Putamen (tissue), 1 donor: ENCODE measurements at regions not wholly inside any gene's neighbourhood (a gene's known extent, or its start where the extent isn't known, plus 50 kb on each side); places are given as distances from the start of the nearest gene placed in this dataset.

Source experiments
- DNase-seq: peaks from one replicate; pipeline ENCODE4 v3.0.0-alpha.2; 2016; ENCODE audit warnings: low spot score

DNA sequence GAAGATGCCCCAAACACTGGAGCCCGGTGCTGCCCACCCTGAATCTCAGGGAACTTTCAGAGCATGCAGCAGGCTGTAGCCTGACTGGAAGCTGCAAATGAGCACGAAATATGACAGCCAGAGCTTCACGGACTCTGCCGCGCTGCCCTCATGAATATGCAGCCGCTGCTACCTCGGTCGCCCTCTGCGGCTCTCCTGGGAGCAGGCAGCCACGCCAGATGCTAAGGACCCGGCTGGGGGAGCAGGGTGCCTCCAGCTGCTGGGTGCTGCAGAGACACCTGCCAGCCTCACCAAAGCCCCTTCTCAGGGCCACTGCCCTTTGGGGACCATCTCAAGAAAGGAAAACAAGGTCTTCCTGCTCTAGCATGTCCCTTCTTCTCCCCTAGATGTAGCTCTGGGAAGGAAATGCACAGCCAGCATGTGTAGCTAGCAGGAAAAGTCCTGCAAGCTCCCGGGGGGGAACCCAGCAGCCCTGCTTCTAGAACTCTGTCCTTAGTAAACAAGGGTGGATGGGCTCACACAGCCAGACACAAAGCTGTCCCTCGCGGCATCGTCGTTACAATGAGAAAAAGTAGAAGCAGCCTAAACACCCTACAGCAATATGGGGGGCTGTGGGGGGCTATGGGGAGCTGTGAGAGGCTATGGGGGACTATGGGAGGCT lies 56.8 kb upstream of the OLFM1 start:
- DNase-seq: no peak

DNA sequence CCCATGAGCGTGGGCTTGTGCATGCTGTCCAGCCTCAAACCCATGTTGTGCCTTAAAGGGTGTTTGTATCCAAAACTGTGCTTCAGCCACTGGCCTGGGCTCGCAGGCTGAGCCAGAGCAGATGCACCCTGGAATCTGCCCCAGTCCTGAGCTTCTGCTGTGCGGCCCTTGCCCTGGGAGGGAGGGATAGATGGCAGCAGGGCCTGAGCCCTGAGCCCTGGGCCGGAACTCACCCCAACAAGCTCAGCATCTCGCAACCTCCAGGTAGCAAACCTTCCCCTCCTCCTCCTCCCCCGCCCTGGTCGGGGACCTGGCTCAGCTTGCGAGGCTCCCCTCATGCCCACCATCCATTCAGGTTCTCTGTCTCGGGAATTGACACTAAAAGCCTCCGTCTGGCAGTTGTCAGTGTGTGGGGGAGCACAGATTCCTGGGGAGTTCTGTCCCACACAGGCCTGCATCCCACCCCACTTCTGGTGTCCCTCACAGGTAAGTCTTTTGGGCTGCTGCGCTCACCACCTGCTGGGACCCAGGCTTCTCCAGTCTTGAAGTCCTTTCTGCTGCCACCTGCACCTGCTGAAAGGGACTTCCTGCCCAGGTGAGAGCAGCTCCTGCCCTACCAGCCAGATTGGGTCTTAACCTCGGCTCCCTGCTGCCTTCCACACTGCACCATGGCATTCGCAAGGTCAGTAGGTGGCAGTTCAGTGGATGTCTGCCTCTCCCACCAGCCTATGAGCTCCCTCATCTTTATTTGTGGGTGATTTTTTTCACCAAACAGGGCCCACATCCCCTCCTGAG lies 55.2 kb upstream of the OLFM1 start:
- DNase-seq: no peak

DNA sequence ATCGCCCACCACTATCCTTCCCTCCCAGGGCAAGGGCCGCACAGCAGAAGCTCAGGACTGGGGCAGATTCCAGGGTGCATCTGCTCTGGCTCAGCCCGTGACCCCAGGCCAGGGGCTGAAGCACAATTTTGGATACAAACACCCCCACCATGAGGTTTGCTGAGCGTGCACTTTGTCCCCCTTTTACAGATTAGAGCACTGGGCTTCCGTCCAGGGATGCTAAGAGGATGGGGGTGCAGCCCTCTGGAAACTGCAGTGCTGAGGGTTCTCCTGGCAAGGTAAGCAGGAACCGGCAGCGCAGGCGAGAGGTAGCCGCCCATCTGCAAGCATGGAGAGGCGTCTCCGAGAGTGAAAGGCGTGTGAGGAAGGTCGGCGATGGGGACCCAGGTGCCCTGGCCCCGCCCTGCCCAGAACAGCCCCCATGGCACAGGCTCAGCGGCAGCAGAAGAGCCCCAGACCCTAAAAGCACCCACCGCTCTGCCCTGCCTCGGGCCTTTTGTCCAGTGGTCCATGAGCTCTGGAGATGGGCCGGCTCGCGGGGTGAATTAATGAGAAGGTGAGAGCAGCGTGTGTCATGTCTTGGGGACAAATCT lies 54.5 kb upstream of the OLFM1 start:
- DNase-seq: no peak

DNA sequence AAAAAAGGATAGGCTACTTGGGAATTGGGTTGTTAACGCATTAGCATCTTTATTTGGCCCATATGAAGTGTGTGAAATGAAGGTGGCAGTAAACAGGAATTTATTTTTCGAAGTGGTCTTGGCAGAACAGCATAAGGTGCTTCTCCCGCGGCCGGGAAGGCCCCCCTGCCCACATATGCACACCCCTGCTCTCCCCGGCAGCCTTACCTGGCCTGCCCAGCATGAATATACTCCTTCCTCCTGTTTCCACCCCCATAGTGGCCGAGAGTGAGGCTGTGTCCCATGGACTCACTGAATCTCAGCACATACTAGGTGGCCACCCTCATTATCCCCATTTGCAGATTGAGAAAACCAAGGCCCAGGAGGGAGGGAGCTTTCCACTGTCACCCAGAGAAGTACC lies 54.0 kb upstream of the OLFM1 start:
- no peak for DNase-seq

DNA sequence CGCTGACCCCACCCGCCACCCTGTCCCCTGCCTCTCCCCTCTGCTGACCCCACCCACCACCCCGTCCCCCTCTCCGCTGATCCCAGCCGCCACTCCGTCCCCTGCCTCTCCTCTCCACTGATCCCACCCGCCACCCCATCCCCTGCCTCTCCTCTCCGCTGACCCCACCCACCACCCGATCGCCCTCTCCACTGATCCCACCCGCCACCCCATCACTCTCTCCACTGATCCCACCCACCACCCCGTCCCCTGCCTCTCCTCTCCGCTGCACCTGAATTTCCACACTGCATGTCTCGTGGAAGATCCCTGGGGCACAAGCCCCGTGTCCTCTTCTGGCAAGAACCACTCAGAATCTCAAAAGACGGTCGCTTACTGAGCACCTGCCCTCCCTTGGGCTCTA lies 53.4 kb upstream of the OLFM1 start:
- DNase-seq: no peak

DNA sequence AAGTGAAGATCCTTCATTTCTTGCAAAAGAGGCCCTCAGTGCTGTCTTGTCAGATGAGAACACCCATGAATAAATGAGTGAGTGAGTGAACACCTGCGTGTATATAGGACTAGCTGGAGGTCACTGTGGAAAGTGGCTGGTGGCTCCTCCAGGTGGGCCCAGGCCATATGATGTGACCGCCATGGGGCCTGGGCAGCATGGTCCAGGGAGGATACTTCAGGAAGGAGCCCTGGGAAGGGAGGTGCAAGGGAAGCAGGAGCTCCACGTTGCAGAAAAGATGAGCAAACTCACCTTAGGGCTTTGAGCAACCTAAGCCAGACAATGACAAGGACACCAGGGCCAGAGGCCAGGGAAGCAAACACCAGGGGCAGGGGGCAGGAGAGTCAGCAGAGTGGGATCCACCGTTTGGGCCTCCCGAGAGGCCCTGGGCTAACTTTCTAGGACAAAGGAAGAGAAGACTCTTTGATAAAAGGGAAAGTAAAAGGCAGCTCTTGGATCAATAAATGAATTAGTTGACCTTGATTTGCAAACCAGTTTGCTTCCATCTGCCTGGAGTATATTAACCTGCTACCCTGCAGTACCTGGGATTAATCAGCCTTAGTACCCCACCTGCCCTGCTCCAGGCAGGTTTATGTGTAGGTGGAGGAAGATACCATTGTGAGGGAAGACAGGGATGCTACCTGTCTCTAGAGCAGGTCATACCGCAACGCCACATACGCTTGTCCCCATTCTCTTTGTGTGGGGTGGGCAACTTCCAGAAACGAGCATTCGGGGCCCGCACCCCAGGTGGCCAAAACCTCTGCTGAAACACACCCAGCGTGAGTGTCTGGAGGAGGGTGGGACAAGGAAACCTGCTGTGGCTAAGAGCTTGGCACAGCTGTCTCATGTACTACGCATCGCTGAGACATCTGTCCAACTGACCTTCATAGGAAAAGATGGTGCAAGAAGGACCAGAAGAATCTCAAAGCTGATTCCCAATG lies 51.4 kb upstream of the OLFM1 start:
- DNase-seq: no peak

DNA sequence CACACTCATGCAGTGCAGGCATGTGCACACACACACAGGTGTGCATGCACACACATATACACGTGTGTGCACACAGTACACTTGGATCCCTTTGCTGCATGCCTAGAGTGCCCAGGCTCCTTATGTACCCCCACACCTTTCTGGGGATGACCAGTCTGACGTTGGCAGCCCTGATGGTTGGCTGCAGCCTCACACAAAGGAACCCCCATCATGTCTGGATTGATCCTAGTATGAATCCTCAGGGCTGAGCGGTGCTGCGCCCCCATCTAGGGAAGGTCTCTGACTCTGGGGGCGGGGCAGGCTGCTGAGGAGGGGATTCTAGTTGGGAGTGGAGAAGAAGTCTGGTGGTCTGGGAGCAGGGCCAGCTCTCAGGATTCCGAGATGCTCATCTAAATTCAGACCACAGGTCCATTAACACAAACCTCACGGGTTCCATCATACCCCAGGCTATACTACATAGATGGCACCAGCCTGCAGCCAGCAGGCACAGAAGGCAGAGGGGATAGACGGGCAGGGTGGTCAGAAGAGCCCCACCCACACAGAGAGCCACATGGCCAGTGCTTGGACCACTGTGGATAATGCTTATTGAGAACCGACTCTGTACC lies 50.5 kb upstream of the OLFM1 start:
- DNase-seq: no peak

DNA sequence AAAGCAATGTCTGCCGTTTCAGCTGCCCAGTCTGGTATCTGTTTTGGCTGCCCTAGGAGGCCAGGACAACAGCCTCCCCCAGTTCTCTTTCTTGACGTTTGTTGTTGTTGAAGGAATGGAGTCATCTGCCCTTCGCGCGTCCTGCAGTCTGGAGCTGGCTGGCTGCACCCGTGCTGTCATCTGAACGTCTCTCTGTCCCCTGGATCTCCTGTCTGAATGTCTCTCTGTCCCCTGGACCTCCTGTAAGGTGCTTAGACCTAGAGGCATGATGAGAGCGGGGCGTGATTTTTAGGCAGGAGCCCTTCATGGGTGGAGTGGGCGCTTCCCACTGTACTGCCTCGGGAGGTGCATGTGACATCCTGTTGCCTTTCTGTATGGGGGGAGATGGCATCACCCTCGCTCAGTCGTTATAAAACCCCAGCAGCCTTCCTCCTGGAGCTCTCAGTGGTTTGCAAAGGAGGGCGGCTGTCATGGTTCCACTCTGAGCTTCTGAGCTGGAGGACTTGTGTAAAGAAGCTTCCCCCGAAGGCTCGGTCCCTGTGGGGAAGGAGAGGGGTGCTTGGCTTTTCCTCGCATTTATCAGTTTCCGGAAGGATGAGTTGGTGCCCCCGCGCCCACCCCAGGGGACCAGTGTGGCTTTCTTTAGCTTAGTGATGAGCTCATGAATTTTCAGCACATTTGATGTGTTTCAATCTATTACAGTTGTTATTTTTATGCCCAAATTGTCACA lies 49.8 kb upstream of the OLFM1 start:
- no peak for DNase-seq
